Breast epithelium (tissue), 3 donors: ENCODE measurements at regions not wholly inside any gene's neighbourhood (a gene's known extent, or its start where the extent isn't known, plus 50 kb on each side); places are given as distances from the start of the nearest gene placed in this dataset.

Experiments
- POLR2A ChIP-seq: fragments of 450-650 bp; IDR thresholded peaks from one replicate; pipeline ENCODE4 v1.6.1; 2016; ENCODE audit warnings: antibody characterized with exemption, mild to moderate bottlenecking, moderate library complexity
- TF ChIP-seq, protein P1 (sequence below), 3 donors: fragments of 450-650 bp; IDR thresholded peaks; one replicate each; pipeline ENCODE4 v1.5.1; 2016 to 2017; ENCODE audit warnings: antibody characterized with exemption in 3 of 3, mild to moderate bottlenecking in 3 of 3, moderate library complexity in 3 of 3

DNA sequence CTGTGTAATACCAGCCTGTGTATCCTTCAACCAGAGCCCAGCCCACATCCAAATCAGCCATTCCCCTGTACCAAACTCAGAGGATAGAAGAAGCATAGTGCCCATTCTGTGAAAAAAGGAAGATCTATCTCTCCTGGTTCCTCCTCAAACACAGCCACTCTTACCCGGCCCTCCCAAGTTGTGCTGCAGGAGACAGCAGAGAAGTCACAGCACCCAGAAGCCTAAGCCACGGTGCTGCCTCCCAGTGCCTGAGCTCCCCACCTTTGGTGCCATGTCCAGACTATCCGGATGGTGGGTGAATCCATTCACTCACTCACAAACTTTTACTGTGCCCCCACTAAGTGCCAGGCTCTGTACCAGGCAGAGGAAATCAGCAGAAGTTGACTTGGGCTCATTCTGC is 166.0 kb upstream of the ZMIZ1 start:
- TF ChIP-seq POLR2A: no peak
- TF ChIP-seq, protein P1, sequence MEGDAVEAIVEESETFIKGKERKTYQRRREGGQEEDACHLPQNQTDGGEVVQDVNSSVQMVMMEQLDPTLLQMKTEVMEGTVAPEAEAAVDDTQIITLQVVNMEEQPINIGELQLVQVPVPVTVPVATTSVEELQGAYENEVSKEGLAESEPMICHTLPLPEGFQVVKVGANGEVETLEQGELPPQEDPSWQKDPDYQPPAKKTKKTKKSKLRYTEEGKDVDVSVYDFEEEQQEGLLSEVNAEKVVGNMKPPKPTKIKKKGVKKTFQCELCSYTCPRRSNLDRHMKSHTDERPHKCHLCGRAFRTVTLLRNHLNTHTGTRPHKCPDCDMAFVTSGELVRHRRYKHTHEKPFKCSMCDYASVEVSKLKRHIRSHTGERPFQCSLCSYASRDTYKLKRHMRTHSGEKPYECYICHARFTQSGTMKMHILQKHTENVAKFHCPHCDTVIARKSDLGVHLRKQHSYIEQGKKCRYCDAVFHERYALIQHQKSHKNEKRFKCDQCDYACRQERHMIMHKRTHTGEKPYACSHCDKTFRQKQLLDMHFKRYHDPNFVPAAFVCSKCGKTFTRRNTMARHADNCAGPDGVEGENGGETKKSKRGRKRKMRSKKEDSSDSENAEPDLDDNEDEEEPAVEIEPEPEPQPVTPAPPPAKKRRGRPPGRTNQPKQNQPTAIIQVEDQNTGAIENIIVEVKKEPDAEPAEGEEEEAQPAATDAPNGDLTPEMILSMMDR (IDR thresholded peaks at IDR 0.05): no peak
